Hematopoietic multipotent progenitor cell (in vitro differentiated cells): ENCODE measurements at regions not wholly inside any gene's neighbourhood (a gene's known extent, or its start where the extent isn't known, plus 50 kb on each side); places are given as distances from the start of the nearest gene placed in this dataset.
"Not testable (repeated sequence)": the region's sequence is repeated elsewhere in the genome, so short reads cannot be mapped to it uniquely, and the experiment has no call there.

Experiments
- DNase-seq, 3 donors: peaks; one replicate each; pipeline ENCODE4 v3.0.0-alpha.2; 2011 to 2015; ENCODE audit warnings: low read depth in 2 of 3, low spot score in 2 of 3

- no peak for DNase-seq
Observed at GRCh38 chr10:34016576-34016975, 682.1 kb upstream of the NRP1 start.

DNA sequence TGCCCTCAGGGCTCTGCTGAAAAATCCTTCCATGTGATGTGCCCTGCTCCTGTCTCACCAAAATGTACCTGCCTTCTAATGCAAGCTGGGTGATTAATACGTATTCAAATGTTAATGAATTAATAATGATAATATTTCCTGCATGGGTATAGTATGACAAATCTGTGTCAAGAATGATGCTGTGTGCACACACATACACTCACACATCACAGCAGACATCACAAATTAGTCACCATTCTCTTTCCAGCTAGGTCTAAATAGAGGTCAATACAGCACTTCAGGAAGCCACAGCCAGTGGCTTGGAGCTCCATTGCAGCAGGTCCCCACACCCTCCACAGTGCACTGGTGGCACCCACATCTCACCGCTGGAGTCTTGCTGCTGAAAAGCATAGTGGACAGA, 681.2 kb upstream of the NRP1 start:
- DNase-seq = no peak

DNA sequence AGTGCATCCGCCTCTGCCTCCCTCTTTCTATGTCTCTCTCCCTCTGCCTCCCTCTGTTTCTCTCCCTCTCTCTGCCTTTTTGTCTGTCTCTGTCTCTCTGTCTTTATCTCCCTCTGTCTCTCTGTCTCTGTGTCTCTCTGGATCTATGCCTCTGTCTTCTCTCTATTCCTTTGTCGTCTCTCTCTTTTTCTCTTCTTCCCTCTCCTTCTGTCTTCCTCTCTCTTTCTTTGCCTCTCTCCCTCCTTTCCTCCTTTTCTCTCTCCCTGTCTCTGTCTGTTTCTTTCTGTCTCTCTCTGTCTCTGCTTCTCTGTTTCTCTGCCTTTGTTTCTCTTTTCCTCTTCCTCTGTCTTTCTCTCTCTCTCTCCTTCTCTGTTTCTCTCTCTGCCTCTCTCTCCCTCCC, 678.8 kb upstream of the NRP1 start:
- no peak for DNase-seq

GRCh38 chr10:34010891-34011290, 676.4 kb upstream of the NRP1 start:
- DNase-seq = peak in 2 of 3 donors; percentile 88 to 92

DNA sequence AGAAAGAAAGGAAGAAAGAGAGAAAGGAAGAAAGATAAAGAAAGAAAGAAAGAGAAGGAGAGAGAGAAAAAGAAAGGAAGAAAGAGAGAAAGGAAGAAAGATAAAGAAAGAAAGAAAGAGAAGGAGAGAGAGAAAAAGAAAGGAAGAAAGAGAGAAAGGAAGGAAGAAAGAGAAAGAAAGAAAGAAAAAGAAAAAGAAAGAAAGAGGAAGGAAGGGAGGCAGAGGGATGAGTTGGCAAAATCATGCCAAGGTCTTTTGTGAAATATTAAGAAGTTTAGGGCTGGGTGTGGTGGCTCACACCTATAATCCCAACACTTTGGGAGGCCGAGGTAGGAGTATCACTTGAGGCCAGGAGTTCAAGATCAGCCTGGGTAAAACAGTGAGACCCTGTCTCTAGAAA, 675.8 kb upstream of the NRP1 start:
- DNase-seq = not testable (repeated sequence)

GRCh38 chr10:34008656-34009055, 674.2 kb upstream of the NRP1 start:
- DNase-seq = no peak

DNA sequence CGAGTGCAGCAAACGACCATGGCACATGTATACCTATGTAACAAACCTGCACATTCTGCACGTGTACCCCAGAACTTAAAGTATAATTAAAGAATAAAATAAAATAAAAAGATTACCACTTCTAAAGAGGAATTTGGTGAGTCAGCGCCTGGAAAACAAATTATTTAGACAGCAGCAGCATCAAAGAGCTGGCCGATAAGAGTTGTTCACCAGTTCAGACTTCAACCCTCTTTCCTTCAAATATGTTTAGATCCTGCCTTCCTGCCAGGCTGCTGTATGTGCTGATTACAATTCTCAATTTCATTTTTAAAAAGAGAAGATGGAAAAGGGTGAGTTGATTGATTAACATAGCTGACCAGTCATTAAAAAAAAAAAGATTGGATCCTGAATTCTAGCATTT, 672.0 kb upstream of the NRP1 start:
- no peak for DNase-seq

DNA sequence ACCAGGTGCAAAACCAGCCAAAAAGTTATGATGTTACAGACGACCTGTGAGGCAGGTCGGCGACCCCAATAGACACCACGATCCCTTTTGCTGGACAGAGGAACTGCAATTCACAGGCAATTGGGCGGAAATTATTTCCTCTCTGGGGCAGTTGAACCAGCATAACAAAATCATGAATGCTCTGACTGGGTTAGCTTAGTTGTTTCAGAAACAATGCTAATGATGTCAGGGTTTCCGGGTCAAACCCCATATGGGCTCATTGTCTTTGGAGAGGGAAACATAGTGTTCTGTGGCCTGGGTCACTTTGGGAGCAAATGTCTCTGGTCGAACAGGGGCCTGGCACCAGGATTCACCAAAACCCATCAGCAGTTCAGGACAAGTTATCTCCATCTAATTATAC, 669.1 kb upstream of the NRP1 start:
- DNase-seq = no peak

DNA sequence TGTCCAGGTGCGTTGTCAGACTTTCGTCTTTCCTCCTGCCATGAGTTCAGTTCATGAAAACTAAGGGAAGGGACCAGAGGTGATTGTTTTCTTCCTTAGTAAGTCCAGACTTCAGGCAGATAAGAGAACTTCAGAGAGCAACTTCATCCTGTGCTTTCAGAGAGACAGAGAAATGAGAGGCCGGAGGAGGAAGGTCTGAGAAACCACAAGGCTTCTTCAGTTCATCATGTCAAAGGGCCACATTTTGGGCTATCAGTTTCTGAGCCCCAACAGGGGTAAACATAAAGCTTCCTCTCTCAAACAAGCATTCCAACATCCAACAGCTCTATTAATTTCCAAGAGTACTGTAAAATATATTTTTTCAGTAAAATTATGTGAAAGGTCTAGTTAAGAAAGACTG, 668.4 kb upstream of the NRP1 start:
- no peak for DNase-seq

GRCh38 chr10:34001831-34002230, 667.4 kb upstream of the NRP1 start:
- no peak for DNase-seq

DNA sequence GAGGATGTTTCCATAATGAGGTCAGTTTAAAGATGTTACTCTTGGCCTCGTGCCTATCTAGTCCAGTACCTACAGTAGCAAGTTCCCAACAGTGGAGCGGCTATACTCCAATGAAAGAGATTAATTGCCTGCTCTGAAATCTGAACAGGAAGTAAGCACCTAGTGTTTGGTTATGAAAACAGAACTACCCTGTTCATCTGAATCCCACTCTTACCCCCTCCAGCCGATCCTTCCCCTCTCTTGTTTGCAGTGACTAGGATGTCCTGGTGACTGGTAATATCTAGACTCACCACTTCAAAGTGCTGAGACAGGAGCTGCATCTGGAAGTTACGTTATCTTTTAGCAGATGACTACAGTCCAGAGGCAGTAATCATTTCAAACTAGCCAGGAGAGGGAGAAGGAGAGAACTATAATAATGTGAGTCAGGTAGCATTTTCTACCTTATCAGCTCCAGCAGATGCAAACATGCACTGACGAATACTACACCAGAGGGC, 666.7 kb upstream of the NRP1 start:
- DNase-seq = no peak

GRCh38 chr10:33993917-33994316, 659.5 kb upstream of the NRP1 start:
- no peak for DNase-seq

- no peak for DNase-seq
Observed at GRCh38 chr10:33991924-33992323, 657.5 kb upstream of the NRP1 start.

DNA sequence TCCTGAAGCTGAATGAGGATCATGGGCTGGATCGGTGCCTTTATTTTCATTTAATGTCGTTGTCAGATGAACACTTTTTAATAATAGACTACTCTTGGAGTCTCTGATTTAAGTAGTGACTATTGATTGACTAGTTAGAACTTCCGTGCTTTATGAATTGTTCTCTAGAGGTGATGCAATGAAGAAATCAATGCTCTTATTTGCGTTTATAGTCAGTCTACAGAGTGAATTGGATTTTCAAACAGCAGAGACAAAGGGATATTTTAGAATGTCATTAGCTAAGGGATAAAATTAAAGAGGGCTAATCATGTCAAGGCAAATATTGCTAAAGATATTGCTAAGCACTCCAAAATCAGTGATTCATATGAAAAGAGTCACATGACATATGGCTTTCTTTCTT, 652.0 kb upstream of the NRP1 start:
- DNase-seq = no peak

DNA sequence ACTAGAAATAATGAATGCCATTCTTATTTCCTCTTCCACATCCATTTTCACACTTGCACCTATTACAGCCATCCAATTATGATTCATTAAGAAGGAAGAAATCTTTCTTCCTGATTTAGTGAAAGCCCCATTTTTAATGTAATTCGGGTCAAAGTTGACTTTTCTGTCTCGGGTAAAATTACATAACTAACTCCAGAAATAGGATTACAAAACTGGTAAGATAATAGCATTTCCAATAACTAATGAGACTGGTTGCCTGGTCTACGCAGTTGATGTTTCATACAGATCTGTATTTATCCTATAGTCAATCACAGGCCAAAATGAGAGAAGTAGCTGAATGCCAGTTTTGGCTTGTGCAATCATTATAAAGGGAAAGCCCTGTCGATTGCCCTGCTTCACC, 651.5 kb upstream of the NRP1 start:
- no peak for DNase-seq

- no peak for DNase-seq
Observed at GRCh38 chr10:33982995-33983394, 648.5 kb upstream of the NRP1 start.

DNA sequence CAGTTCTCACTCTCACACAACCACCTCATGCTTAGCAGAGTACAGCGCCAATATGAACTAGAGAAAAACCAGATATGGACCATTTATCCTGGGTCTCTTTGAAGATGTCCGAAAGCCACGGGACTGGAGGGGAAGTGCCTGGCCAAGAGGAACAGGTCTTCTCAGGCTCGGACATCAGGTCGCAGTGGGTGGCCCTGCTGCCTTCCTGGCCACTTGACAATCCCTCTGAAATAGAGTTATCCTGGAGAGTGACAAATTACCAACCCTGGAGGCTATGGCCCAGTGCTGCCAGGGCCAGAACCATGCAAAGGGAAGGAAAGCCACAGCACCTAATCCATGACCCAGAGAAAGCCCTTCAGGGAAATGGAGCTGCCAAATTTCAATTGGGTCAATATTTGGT, 646.8 kb upstream of the NRP1 start:
- no peak for DNase-seq

DNA sequence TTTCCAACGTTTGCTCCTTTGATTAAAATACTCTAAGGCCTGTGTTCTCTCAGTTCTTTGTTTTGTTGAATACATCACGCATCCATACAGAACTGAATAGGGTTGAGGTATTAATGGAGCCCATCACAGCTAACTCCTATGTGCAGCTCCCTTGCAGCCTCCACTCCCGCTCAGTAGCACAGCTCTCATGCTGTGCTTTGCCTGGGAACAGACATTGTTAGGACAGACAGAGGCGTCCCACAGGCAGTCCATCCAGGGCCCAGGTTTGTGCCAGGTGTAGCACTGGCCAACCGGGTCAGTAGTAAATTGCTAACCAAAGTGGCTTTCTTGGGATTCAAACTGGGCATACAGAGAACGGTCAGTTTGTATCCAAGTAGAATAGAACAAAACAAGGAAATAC, 644.7 kb upstream of the NRP1 start:
- no peak for DNase-seq

DNA sequence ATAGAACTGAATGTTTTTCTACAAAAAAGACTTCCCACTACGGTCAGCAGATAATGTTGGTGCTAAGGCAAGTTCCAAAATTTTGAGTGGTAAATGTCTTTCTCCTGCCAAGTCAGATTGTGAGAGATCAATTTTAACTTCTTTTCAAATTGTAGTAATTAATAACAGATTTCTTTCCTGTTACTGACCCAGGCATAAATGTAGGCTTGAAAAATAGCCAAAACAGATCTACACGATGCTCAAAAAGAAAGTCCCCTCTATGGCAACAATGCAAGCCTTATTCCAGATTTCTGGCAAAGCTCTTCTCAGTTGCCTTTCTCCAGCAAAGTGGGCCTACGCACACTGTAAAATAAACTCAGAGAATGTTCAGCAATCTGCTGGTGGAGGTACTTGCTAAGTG, 641.0 kb upstream of the NRP1 start:
- DNase-seq = no peak

DNA sequence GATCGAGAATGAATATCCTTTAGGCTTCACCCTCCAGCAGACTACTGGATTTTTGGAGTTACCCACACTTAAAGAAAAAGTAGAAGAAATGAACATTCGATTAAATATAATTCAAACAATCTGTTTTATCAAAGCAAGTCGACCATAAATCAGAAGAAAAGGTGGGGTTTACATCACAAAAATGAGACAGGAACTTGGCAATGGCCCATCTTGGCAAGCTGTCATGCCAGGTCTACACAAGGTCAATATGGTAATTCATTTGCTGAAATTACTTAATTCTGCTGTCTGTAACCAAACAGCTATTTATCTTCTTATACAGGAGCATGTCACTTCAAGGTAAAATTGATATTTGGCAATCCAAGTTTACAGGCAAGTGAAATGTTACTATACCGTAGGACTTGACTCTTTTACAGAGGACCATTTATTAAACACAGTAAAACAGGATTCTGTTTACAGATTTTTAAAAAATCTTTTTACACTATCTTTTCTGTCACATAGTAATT, 640.6 kb upstream of the NRP1 start:
- no peak for DNase-seq

DNA sequence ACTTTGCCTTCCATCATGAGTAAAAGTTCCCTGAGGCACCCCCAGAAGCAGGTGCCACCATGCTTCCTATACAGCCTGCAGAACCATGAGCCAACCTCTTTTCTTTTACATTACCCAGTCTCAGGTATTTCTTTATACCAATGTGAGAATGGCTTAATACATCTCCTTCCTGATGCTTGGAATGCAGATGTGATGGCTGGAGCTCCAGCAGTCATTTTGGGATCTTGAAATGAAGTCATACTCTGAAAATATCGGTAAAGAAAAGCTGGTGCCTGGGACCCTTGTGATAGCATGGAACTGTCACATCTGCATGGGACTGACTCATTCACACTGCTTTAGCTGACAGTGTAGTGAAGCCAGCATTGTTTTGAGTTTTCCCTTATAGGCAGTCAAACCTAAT, 634.5 kb upstream of the NRP1 start:
- DNase-seq = no peak

- no peak for DNase-seq
Observed at GRCh38 chr10:33967606-33968120, 633.2 kb upstream of the NRP1 start.

DNA sequence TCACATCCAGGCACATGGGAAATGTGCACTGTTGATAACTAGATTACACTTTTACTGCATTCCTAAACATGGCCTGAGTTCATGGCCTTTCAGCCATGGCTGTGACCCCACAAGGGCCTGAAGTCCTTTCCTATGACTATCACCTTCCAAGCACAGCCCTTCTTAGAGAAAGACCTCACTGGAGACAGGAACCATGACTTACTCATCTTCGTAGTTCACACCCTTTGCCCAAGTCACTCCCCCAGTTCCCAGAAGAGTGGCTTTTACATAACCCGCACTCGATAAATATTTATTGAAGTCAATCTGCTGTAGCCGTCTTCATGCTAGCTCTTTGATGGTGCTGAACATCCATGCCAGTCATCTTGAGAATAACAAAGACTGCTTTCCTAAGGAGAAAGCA, 632.5 kb upstream of the NRP1 start:
- DNase-seq = no peak
